HepG2 (cell line): ENCODE measurements at regions not wholly inside any gene's neighbourhood (a gene's known extent, or its start where the extent isn't known, plus 50 kb on each side); places are given as distances from the start of the nearest gene placed in this dataset.

Experiments
- ATAC-seq: fragments of 200-7000 bp; cut with Tn5 transposase; 3 replicates; pipeline ENCODE4 v1.9.1; 2020; ENCODE audit warnings: mild to moderate bottlenecking, moderate library complexity
- BruUV-seq: library from RNA; stranded (reverse); fragments of 400-500 nt; replicated peaks from 2 replicates; lab custom pipeline; 2021; lab: Mats Ljungman, UMichigan
- CTCF ChIA-PET: fragments of 300-600 bp; formaldehyde crosslinking; extraction: SDS; loops from one replicate; lab custom pipeline; 2021; ENCODE audit warnings: low total read pairs, inconsistent platforms, low intra/inter-chr PET ratio; lab: Yijun Ruan, JAX
- POLR2A ChIA-PET: fragments of 350-600 bp; sonication (Branson Sonifier 250); formaldehyde crosslinking; loops from one replicate; lab custom pipeline; 2020; ENCODE audit warnings: antibody characterized with exemption, inconsistent platforms; lab: Yijun Ruan, JAX
- DNase-seq: peaks from one replicate; pipeline ENCODE4 v3.0.0-alpha.2; 2015; ENCODE audit warnings: low spot score
- FAIRE-seq: peaks from 3 replicates; lab custom pipeline; 2011; peaks lifted over from hg19 to GRCh38; lab: Jason Lieb, UNC
- H2AFZ ChIP-seq: one replicate; pipeline ENCODE4 v1.6.1; 2011; ENCODE audit warnings: low read length, inconsistent platforms
- H3K27ac ChIP-seq: fragments of 300-600 bp; 3 replicates; pipeline ENCODE4 v1.8.0; 2011; ENCODE audit warnings: mixed run types, mild to moderate bottlenecking, mixed read lengths, low read length, inconsistent platforms; ENCODE audit not compliant: insufficient read depth; ENCODE audit errors: extremely low read length
- H3K27me3 ChIP-seq, 2 experiments: fragments of 200-600 bp in 1 of 2; 2 replicates in 1 of 2; 3 replicates in 1 of 2; pipeline versions ENCODE4 v1.6.0 to v1.8.0; 2011; ENCODE audit warnings: low read length in 2 of 2, mild to moderate bottlenecking in 2 of 2, moderate library complexity in 2 of 2, inconsistent platforms in 1 of 2; ENCODE audit not compliant: insufficient read depth in 2 of 2, control insufficient read depth in 1 of 2
- H3K36me3 ChIP-seq, 2 experiments: fragments of 200-600 bp in 1 of 2; replicated peaks in 1 of 2; 2 replicates in 1 of 2; 3 replicates in 1 of 2; pipeline versions ENCODE4 v1.5.1 to v1.8.0; 2011; ENCODE audit warnings: low read length in 2 of 2, inconsistent platforms in 1 of 2; ENCODE audit not compliant: insufficient read depth in 2 of 2, control insufficient read depth in 1 of 2
- H3K4me1 ChIP-seq: 2 replicates; pipeline ENCODE4 v1.5.1; 2012; ENCODE audit warnings: low read length, inconsistent platforms; ENCODE audit not compliant: insufficient read depth
- H3K4me2 ChIP-seq: 2 replicates; pipeline ENCODE4 v1.6.0; 2011; ENCODE audit warnings: low read depth, low read length, inconsistent platforms
- H3K4me3 ChIP-seq, 3 experiments: fragments of 200-600 bp in 1 of 3; sonication (generic), shearing (Covaris generic) in 1 of 3; replicated peaks in 1 of 3; 2 replicates each; pipeline ENCODE4 v1.5.1; 2011 to 2016; ENCODE audit warnings: low read length in 3 of 3, inconsistent platforms in 2 of 3, low read depth in 2 of 3, mild to moderate bottlenecking in 2 of 3, control low read depth in 1 of 3, mixed read lengths in 1 of 3; ENCODE audit not compliant: insufficient read depth in 1 of 3
- H3K79me2 ChIP-seq: one replicate; pipeline ENCODE4 v1.6.1; 2011; ENCODE audit warnings: low read length, inconsistent platforms; ENCODE audit not compliant: insufficient read depth
- H3K9ac ChIP-seq: 2 replicates; pipeline ENCODE4 v1.6.0; 2011; ENCODE audit warnings: mild to moderate bottlenecking, low read depth, low read length, inconsistent platforms; ENCODE audit not compliant: insufficient read depth
- H3K9me3 ChIP-seq: 2 replicates; pipeline ENCODE4 v1.5.1; 2012; ENCODE audit warnings: mild to moderate bottlenecking, low read length
- H4K20me1 ChIP-seq: 2 replicates; pipeline ENCODE4 v1.6.0; 2011; ENCODE audit warnings: inconsistent platforms, mild to moderate bottlenecking, low read length, moderate library complexity; ENCODE audit not compliant: insufficient read depth
- ARNTL ChIP-seq: sonication (generic); formaldehyde crosslinking; IDR thresholded peaks from 2 replicates; pipeline ENCODE4 v1.4.0; 2020; ENCODE audit warnings: mild to moderate bottlenecking, missing genetic modification reagents
- ESRRA ChIP-seq: sonication (generic); formaldehyde crosslinking; IDR thresholded peaks from 2 replicates; pipeline ENCODE4 v1.5.1; 2020; ENCODE audit warnings: mild to moderate bottlenecking, low read depth, missing genetic modification reagents
- ETV5 ChIP-seq: IDR thresholded peaks from 2 replicates; pipeline ENCODE4 v1.6.1; 2018; ENCODE audit warnings: missing biosample characterization, missing genetic modification reagents, inconsistent platforms, borderline replicate concordance
- KDM6A ChIP-seq: IDR thresholded peaks from 2 replicates; pipeline ENCODE4 v1.6.1; 2016; ENCODE audit warnings: low read depth
- NFIB ChIP-seq: sonication (generic); formaldehyde crosslinking; IDR thresholded peaks from 2 replicates; pipeline ENCODE4 v1.9.0; 2021; ENCODE audit warnings: missing genetic modification reagents, mild to moderate bottlenecking, borderline replicate concordance
- NFRKB ChIP-seq: fragments of 450-650 bp; IDR thresholded peaks from 2 replicates; pipeline ENCODE4 v1.6.1; 2017
- RAD21 ChIP-seq: fragments of 450-650 bp; formaldehyde crosslinking; IDR thresholded peaks from 2 replicates; pipeline ENCODE4 v1.5.0; 2020; ENCODE audit warnings: mild to moderate bottlenecking
- SATB2 ChIP-seq: sonication (generic); formaldehyde crosslinking; IDR thresholded peaks from 2 replicates; pipeline ENCODE4 v1.5.0; 2020; ENCODE audit warnings: missing genetic modification reagents
- SOX5 ChIP-seq: IDR thresholded peaks from 2 replicates; pipeline ENCODE4 v1.6.1; 2016; ENCODE audit warnings: borderline replicate concordance
- SP140L ChIP-seq: sonication (generic); formaldehyde crosslinking; IDR thresholded peaks from 2 replicates; pipeline ENCODE4 v1.4.0; 2020; ENCODE audit warnings: missing genetic modification reagents, borderline replicate concordance
- THAP7 ChIP-seq: sonication (generic); formaldehyde crosslinking; IDR thresholded peaks from 2 replicates; pipeline ENCODE4 v1.8.1; 2023; ENCODE audit warnings: mild to moderate bottlenecking, missing genetic modification reagents
- ZBTB8A ChIP-seq: sonication (generic); formaldehyde crosslinking; IDR thresholded peaks from 2 replicates; pipeline ENCODE4 v1.4.0; 2020; ENCODE audit warnings: mild to moderate bottlenecking, low read depth, missing genetic modification reagents, borderline replicate concordance
- ZNF317 ChIP-seq: sonication (generic); formaldehyde crosslinking; IDR thresholded peaks from 2 replicates; pipeline ENCODE4 v1.5.0; 2020; ENCODE audit warnings: mild to moderate bottlenecking, missing genetic modification reagents
- ZNF563 ChIP-seq: sonication (generic); formaldehyde crosslinking; IDR thresholded peaks from 2 replicates; pipeline ENCODE4 v1.8.0; 2022; ENCODE audit warnings: mild to moderate bottlenecking, moderate library complexity, missing genetic modification reagents
- ZNF775 ChIP-seq: sonication (generic); formaldehyde crosslinking; IDR thresholded peaks from 2 replicates; pipeline ENCODE4 v1.4.0; 2020; ENCODE audit warnings: missing genetic modification reagents, mild to moderate bottlenecking, moderate library complexity, borderline replicate concordance
- ZNF782 ChIP-seq: sonication (generic); formaldehyde crosslinking; IDR thresholded peaks from 2 replicates; pipeline ENCODE4 v1.4.0; 2020; ENCODE audit warnings: missing genetic modification reagents, mild to moderate bottlenecking, borderline replicate concordance
- WGBS: methylation state at CpG from one replicate; pipeline ENCODE4 v1.1.6; 2017; ENCODE audit warnings: low lambda C conversion rate; 5-methylcytosine and 5-hydroxymethylcytosine counted together
- in situ Hi-C: cut with HindIII; loops from 2 replicates; pipeline ENCODE4 v1.10.0; 2017; ENCODE audit warnings: low pct_unique_long_range_greater_than_20kb; ENCODE audit not compliant: extremely low pct_ligation_motif_present
- intact Hi-C: fragments of 100-400 bp; cut with micrococcal nuclease; formaldehyde crosslinking; loops from one replicate; pipeline ENCODE4 v1.10.0; 2022; ENCODE audit not compliant: unreplicated experiment
- TF ChIP-seq, protein P1 (sequence below): sonication (generic); formaldehyde crosslinking; IDR thresholded peaks from one replicate; pipeline ENCODE4 v1.5.1; 2020; ENCODE audit warnings: mild to moderate bottlenecking, missing genetic modification reagents; ENCODE audit errors: not compliant biosample characterization

DNA sequence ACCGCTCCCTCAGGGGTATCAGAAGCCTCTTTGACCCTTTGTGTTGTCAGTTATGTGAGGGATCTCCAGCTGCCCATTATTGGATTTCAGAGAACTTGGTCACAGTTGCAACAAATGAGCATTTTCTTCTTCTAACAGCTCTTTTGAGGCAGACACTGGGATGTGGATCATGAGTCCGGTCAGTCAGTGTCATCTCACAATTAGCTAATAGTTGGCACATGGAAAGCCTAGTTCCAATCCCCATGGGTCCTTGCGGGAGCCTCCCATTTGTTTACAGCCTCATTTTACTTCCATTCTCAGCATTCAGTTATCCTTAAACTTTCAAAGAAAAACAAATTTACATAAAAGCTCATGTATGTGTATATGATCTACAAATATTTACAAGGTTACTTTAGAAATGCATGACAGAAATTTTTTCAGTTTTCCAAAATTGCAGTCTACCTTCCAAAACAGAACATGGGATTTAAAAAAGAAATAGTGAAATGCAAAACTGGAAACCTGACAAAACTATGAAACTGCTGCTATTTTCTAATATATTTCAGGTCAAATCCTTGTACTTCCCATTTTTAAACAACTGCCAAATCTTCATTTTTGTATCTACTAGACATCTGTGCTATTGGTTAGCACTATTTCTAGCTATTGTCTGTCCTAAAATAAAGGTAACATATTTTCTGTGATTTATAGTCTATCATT lies 547.1 kb upstream of the ZEB2 start:
- ATAC-seq = no peak
- TF ChIP-seq SOX5 (CRISPR knock-in tag) (no peak), NFIB (no peak), ZNF563 (no peak), ZNF775 (CRISPR knock-in tag) (no peak), NFRKB (no peak), ARNTL (CRISPR knock-in tag) (no peak), ZNF317 (CRISPR knock-in tag) (no peak), RAD21 (no peak), SATB2 (CRISPR knock-in tag) (no peak), ETV5 (CRISPR knock-in tag) (no peak), KDM6A (CRISPR knock-in tag) (no peak), ZBTB8A (CRISPR knock-in tag) (no peak), SP140L (CRISPR knock-in tag) (no peak), ZNF782 (CRISPR knock-in tag) (no peak), ESRRA (CRISPR knock-in tag) (no peak), THAP7 (CRISPR knock-in tag) (no peak)
- TF ChIP-seq, protein P1, sequence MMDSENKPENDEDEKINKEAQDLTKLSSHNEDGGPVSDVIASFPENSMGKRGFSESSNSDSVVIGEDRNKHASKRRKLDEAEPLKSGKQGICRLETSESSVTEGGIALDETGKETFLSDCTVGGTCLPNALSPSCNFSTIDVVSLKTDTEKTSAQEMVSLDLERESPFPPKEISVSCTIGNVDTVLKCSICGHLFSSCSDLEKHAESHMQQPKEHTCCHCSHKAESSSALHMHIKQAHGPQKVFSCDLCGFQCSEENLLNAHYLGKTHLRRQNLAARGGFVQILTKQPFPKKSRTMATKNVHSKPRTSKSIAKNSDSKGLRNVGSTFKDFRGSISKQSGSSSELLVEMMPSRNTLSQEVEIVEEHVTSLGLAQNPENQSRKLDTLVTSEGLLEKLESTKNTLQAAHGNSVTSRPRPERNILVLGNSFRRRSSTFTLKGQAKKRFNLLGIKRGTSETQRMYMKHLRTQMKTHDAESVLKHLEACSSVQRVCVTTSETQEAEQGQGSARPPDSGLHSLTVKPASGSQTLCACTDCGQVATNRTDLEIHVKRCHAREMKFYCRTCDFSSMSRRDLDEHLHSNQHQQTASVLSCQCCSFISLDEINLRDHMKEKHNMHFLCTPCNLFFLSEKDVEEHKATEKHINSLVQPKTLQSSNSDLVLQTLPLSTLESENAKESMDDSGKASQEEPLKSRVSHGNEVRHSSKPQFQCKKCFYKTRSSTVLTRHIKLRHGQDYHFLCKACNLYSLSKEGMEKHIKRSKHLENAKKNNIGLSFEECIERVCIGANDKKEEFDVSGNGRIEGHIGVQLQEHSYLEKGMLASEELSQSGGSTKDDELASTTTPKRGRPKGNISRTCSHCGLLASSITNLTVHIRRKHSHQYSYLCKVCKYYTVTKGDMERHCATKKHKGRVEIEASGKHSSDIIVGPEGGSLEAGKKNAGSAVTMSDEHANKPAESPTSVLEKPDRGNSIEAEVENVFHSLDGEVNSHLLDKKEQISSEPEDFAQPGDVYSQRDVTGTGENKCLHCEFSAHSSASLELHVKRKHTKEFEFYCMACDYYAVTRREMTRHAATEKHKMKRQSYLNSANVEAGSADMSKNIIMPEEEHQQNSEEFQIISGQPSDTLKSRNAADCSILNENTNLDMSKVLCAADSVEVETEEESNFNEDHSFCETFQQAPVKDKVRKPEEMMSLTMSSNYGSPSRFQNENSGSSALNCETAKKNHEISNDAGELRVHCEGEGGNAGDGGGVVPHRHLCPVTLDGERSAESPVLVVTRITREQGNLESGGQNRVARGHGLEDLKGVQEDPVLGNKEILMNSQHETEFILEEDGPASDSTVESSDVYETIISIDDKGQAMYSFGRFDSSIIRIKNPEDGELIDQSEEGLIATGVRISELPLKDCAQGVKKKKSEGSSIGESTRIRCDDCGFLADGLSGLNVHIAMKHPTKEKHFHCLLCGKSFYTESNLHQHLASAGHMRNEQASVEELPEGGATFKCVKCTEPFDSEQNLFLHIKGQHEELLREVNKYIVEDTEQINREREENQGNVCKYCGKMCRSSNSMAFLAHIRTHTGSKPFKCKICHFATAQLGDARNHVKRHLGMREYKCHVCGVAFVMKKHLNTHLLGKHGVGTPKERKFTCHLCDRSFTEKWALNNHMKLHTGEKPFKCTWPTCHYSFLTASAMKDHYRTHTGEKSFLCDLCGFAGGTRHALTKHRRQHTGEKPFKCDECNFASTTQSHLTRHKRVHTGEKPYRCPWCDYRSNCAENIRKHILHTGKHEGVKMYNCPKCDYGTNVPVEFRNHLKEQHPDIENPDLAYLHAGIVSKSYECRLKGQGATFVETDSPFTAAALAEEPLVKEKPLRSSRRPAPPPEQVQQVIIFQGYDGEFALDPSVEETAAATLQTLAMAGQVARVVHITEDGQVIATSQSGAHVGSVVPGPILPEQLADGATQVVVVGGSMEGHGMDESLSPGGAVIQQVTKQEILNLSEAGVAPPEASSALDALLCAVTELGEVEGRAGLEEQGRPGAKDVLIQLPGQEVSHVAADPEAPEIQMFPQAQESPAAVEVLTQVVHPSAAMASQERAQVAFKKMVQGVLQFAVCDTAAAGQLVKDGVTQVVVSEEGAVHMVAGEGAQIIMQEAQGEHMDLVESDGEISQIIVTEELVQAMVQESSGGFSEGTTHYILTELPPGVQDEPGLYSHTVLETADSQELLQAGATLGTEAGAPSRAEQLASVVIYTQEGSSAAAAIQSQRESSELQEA (CRISPR knock-in tag) = no peak

More for the DNA sequence above, 547.1 kb upstream of the ZEB2 start:
- no TSS peak for BruUV-seq
- H2AFZ ChIP-seq = no peak overlapping the region
- no peaks in the 10 kb centered on the region for H4K20me1 ChIP-seq
- WGBS = 2% methylated on average over 3 of the region's 3 CpGs
- H3K9ac ChIP-seq = no peak overlapping the region
- no peaks in the 10 kb centered on the region for H3K36me3 ChIP-seq
- FAIRE-seq = no peak
- no peak overlapping the region for H3K4me3 ChIP-seq
- POLR2A ChIA-PET = no interaction called here
- intact Hi-C loops = no loop called here
- CTCF ChIA-PET = no interaction called here
- no peaks in the 10 kb centered on the region for H3K4me1 ChIP-seq
- H3K27ac ChIP-seq = no peak overlapping the region
- in situ Hi-C loops = no loop called here
- H3K79me2 ChIP-seq = no peaks in the 10 kb centered on the region
- no peak for DNase-seq
- no peaks in the 10 kb centered on the region for H3K27me3 ChIP-seq
- H3K4me2 ChIP-seq = no peak overlapping the region
- H3K9me3 ChIP-seq = peaks cover 57% of the 10 kb centered on the region
